ENCODE measurements at regions not wholly inside any gene's neighbourhood (a gene's known extent, or its start where the extent isn't known, plus 50 kb on each side); places are given as distances from the start of the nearest gene placed in this dataset.
A peak's percentile ranks its signal among the peaks of the same experiment; 100 is the strongest.

DNA sequence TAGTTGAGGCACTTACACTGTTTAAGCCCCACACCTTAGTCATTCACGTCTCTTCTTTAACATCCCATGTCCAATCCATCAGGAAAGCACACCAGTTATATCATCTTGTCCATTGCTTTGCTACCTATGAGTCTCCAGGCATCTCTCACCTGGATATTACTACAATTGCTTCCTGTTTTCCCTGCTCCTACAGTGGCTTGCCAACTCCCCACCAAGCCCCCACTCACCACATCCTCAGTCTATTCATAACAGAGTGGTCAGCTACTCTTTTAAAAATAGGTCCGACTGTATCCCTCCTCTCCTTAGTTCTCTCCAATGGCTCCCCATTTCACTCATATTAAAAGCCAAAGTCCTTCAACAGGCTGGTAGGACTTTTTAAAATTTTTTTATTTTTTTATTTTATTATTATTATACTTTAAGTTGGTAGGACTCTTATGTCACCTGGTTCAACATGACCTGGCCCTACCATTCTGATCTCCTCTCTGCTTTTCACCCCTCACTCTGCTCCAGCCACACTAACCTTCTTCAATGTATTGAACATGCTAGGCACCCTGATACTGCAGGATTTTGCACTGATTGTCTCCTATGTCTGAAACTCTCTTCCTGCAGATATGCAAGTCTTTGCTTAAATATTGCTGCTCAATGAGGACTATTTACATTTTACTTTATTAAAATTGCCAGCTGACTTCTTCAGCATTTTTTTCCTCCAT is 253.2 kb downstream of the CYRIA start:
- Mint-ChIP-seq H3K4me1 (ENCODE audit: unreplicated experiment) (peaks cover 27% of the 10 kb centered on the region), H3K4me3 (no peak overlapping the region), H3K36me3 (no peaks in the 10 kb centered on the region), H3K27ac (no peak overlapping the region), H3K27me3 (no peaks in the 10 kb centered on the region), H3K9me3 (peaks cover 24% of the 10 kb centered on the region)
- TF ChIP-seq, protein P1, sequence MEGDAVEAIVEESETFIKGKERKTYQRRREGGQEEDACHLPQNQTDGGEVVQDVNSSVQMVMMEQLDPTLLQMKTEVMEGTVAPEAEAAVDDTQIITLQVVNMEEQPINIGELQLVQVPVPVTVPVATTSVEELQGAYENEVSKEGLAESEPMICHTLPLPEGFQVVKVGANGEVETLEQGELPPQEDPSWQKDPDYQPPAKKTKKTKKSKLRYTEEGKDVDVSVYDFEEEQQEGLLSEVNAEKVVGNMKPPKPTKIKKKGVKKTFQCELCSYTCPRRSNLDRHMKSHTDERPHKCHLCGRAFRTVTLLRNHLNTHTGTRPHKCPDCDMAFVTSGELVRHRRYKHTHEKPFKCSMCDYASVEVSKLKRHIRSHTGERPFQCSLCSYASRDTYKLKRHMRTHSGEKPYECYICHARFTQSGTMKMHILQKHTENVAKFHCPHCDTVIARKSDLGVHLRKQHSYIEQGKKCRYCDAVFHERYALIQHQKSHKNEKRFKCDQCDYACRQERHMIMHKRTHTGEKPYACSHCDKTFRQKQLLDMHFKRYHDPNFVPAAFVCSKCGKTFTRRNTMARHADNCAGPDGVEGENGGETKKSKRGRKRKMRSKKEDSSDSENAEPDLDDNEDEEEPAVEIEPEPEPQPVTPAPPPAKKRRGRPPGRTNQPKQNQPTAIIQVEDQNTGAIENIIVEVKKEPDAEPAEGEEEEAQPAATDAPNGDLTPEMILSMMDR (conservative IDR thresholded peaks at IDR 0.05), result no peak
- DNase-seq (ENCODE audit: extremely low spot score, unreplicated experiment), result no peak

DNA sequence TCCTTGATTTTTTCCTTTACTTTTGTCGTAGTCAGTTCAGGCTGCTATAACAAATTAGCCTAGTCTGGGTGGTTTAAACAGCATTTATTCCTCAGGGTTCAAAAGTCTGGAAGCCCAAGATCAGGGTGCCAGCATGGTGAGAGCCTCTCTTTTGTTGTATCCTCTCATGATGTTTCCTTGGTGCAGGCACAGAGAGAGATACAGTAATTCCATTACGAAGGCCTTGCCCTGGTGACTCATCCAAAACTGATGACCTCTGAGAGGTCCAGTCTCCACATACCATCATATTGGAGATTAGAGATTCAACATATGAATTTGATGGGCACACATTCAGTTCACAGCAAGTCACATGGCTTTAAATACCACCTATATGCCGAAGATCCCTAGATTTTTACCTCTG is 253.8 kb downstream of the CYRIA start:
- TF ChIP-seq, protein P1 (conservative IDR thresholded peaks at IDR 0.05), result no peak
- H3K9me3 Mint-ChIP-seq, result peaks cover 21% of the 10 kb centered on the region
- no peak overlapping the region for H3K4me3 Mint-ChIP-seq
- no peak for DNase-seq (ENCODE audit: extremely low spot score, unreplicated experiment)
- H3K4me1 Mint-ChIP-seq (ENCODE audit: unreplicated experiment), result peaks cover 34% of the 10 kb centered on the region
- H3K27me3 Mint-ChIP-seq, result no peaks in the 10 kb centered on the region
- H3K27ac Mint-ChIP-seq, result no peak overlapping the region
- H3K36me3 Mint-ChIP-seq, result no peaks in the 10 kb centered on the region

DNA sequence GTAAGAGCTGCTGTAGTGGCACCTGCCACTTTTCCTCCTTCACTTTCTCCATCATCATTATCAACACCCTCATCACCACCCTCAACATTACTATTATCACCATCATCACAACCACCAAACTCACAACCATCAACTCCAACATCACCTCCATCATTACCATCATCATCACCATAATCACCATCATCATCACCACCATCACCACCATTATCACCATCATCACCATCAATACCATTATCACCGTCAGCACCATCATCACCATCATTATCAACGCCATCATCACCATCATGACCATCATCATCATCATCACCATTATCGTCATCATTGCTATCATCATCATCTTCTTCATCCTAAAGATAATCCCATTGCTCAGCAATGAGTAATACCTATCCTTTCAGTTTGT is 255.8 kb downstream of the CYRIA start:
- H3K9me3 Mint-ChIP-seq, result peaks cover 16% of the 10 kb centered on the region
- DNase-seq (ENCODE audit: extremely low spot score, unreplicated experiment), result no peak
- H3K4me3 Mint-ChIP-seq, result no peak overlapping the region
- no peak overlapping the region for H3K27ac Mint-ChIP-seq
- TF ChIP-seq, protein P1 (conservative IDR thresholded peaks at IDR 0.05), result no peak
- H3K27me3 Mint-ChIP-seq, result no peaks in the 10 kb centered on the region
- peaks cover 51% of the 10 kb centered on the region for H3K4me1 Mint-ChIP-seq (ENCODE audit: unreplicated experiment)
- no peaks in the 10 kb centered on the region for H3K36me3 Mint-ChIP-seq

DNA sequence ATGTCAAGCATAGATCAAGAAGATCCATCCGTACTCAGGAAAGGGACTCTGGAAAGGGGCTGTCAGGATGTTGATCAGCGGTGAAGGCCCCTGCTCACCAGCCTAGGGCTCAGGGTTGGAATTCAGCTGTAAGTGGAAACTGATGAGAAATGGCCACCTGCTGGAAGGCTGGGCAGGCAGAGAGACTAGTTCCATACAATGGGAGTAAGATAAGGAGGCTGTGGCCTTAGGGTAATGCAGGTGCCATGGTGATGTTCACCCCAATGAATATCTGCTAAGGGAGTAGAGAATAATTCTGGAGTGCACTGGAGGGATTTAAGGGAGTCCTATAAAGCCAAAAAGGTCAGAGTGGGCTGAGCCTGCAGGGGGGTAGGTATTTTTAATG is 256.6 kb downstream of the CYRIA start:
- no peak for DNase-seq (ENCODE audit: extremely low spot score, unreplicated experiment)
- Mint-ChIP-seq H3K27me3 (no peaks in the 10 kb centered on the region), H3K27ac (peak overlapping the region; percentile 13)

DNA sequence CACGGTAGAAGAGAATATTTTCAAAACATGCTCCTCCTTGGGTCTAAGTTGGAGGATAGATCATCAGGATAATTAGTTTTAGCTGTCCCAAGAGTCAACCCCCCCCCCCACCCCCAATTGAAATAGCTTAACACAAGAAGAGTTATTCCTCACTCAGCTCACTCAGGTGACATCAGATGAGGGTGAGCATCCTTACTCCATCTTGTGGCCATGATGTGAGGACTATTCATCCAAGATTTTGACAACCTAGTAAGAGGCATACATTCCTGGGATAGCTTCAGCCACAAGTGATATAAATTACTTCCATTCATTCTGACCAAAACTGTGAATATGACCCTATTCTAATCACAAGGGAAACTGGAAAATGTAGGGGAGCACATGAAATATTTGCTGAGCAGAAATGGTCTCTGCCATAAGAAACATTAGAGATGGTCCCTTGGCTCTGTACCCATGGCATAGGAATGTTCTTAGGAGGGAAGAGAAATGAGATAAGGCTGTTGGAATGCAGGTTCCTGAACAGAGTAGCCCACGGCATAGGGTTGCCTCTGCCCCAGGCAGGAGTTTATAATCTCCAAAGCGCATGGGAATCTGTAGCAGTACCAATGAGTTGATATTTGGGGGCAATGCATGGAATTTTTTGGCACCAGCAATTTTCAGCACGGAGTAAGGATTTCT is 257.2 kb downstream of the CYRIA start:
- TF ChIP-seq, protein P1 (conservative IDR thresholded peaks at IDR 0.05), result no peak
- peak overlapping the region; percentile 13 for H3K27ac Mint-ChIP-seq
- no peak overlapping the region for H3K4me3 Mint-ChIP-seq
- H3K9me3 Mint-ChIP-seq, result peaks cover 16% of the 10 kb centered on the region
- peaks cover 61% of the 10 kb centered on the region for H3K4me1 Mint-ChIP-seq (ENCODE audit: unreplicated experiment)
- no peaks in the 10 kb centered on the region for H3K36me3 Mint-ChIP-seq
- no peak for DNase-seq (ENCODE audit: extremely low spot score, unreplicated experiment)
- H3K27me3 Mint-ChIP-seq, result no peaks in the 10 kb centered on the region

More for the DNA sequence above, 256.6 kb downstream of the CYRIA start:
- TF ChIP-seq, protein P1 (conservative IDR thresholded peaks at IDR 0.05), result no peak
- H3K4me3 Mint-ChIP-seq, result no peak overlapping the region
- peaks cover 16% of the 10 kb centered on the region for H3K9me3 Mint-ChIP-seq
- no peaks in the 10 kb centered on the region for H3K36me3 Mint-ChIP-seq
- H3K4me1 Mint-ChIP-seq (ENCODE audit: unreplicated experiment), result peaks cover 59% of the 10 kb centered on the region

All from type B pancreatic cell (in vitro differentiated cells).